ENCODE measurements at regions not wholly inside any gene's neighbourhood (a gene's known extent, or its start where the extent isn't known, plus 50 kb on each side); places are given as distances from the start of the nearest gene placed in this dataset.

DNA sequence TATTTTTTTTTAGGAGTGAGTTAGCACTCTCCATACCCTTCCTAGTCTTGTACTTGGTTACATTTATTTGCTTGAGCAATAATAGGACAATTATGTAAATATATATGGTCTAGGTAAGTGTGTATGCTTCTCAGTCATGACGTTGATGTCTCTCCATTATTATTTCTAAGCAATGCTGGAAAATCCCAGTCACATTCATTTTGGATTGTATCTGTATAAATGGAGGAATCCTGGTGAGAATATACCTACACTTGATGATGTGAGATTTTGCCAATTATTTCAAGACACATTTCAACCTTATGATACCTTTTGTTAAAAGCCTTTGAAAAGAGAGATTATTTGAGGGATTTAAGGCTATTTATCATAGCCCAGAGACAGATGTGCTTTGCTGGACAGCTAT lies 2244.5 kb upstream of the WWC1 start:
- FAIRE-seq, result no peak

DNA sequence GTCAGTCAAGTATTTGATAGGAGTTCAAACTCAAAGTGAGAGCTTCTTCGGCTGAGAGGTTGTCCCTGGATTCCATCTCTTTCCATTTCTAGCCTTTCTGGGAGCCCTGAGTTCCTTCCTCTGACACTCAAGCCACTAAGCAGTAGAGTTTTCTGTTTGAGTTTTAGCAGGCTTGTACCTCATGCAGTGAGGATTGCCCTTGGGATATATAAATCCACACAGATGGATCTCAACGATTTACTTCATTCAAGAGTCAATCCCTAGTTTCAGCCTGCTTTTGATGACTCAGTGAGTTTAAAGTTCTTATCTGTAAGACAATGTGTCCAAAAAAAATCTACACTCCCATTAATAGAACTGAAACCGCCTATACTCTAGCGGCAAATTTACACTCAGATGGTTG lies 2240.9 kb upstream of the WWC1 start:
- no peak for FAIRE-seq
- DNase-seq (ENCODE audit: extremely low spot score, insufficient read length, low read depth), result no peak

More for the DNA sequence above, 2244.5 kb upstream of the WWC1 start:
- no peak for DNase-seq (ENCODE audit: extremely low spot score, insufficient read length, low read depth)

DNA sequence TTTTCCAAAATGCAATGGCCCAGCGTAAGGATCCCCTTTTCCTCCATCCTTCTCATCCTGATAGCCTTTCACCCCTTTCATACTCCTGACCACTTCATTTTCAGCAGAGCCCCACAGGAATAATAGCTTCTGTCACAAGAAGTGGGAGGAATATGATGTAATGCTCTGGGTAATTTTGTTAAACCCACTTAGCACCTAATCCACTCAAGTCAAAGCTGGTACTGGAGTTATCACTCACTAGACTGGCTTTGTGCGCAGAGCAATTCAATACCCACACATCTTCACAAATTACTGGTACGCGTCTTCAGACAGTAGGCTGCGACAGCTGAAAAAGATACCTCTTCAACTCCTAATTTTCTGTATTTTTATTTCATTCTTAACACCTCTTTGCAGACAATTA lies 2232.8 kb upstream of the WWC1 start:
- FAIRE-seq, result no peak
- no peak for DNase-seq (ENCODE audit: extremely low spot score, insufficient read length, low read depth)

GRCh38 chr5:166062094-166062493 lies 2229.4 kb upstream of the WWC1 start:
- FAIRE-seq (no peak), DNase-seq (ENCODE audit: extremely low spot score, insufficient read length, low read depth) (no peak)

DNA sequence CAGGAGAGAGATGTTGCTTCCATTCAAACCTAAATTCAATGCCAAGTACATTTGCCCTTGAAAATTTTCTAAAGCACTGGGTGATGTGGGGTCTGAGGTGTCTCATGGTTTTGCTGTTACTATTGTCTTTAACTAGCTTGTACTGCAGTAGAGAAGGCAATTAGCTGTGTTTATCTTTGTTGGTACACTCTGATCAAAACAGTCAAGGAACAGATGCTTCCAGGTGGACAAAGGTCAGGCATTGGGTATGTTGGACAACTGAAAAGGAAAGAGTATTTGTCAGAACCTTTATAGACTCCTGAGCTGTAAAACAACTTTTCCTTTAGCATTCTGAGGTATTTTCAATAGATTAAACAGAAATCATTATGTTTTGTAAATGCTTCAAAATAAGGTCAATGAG lies 2228.7 kb upstream of the WWC1 start:
- DNase-seq (ENCODE audit: extremely low spot score, insufficient read length, low read depth) (no peak), FAIRE-seq (no peak)

DNA sequence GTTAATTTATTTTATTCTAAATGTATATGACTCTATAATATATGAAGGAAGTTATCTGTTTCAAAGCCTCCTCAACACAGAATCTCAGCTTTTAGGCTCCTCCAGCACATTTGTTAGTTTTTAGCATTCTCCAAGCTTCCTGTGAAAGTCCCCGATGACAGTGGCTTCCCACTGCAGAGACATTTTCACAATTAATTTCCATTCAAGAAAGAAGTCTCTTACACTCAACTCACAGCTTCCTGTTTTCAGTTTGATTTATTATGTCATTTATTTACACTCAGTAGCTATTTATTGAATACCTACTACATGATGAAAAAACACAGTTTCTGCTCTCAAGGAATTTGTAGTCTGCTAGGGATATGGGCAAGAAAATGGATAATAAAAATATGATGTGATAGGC lies 2228.2 kb upstream of the WWC1 start:
- DNase-seq (ENCODE audit: extremely low spot score, insufficient read length, low read depth), result no peak
- no peak for FAIRE-seq

DNA sequence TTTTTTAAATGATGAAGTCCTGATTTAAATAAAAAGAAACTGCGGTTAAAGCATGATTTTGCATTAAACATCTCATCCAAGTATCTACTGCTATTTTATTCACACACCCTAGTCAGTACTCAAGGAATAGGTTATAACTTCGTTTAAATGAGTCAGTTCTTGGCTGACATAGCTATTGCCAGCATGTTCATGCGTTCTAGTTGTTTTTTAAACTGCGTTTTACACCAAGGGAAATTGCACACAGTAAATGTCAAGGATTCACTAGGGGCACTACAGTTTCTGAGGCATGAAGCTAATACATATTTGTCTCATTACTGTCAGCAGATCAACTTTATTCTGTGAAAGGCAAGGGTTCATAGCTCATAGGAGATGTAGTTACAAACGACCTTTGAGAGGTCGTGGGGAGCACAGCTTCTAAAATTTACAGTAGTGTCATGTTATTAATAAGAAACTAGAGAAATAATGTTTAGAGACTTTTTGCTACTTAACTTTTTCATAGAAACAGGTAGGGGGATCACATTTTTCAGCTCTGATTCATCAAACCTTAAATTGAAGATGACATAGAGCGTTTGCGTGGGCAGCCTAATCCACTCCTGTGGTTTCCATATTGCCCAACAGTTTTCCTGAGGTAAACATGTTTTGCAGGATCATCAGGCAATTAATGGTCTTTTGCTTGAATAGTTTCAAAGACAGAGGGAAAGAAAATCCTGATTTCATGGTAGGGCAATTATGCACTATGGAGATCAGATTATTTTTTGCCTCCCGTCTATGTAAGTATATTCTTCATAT lies 2222.7 kb upstream of the WWC1 start:
- DNase-seq (ENCODE audit: extremely low spot score, insufficient read length, low read depth) (no peak), FAIRE-seq (no peak)

GRCh38 chr5:166073901-166074581 lies 2217.4 kb upstream of the WWC1 start:
- FAIRE-seq (no peak), DNase-seq (ENCODE audit: extremely low spot score, insufficient read length, low read depth) (no peak)

DNA sequence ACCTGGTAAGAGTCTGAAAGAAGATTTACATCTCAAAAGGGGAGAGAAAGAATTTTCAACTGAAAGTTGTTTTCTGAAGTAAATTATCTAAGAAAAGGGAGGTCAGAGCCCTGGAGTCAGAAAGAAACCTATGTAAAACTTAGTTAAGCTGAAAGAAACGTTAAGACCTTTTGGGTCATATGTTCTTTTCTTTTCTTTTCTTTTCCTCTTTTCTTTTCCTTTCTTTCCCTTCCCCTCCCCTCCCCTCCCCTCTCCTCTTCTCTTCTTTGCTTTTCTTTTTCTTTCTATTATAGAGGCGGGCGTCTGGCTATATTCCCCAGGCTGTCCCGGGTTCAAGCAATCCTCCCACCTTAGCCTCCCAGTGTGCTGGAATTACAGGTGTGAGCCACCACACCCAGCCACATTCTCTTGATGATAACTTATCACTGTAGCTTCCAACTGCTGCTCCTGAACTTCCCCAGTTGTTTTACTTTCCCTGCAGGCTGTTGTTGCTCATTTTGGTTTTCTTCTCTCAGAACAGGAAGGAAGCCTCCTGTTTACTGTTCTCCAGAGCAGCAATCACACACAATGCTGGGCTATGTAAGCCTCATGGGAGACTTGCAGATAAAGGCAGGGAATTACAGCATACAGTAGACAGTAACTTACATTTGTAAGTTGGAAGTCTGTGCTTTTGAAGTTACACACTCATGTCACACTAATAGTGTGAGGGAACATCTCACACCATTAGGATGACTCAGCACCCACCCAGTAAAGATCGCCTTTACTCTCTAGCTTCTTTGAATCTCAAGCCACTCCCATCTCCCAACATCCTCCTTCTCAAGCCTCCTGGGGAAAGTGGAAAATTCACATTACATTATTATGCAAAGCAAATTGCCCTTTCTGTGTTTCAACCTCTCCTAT lies 2216.6 kb upstream of the WWC1 start:
- no peak for FAIRE-seq

DNA sequence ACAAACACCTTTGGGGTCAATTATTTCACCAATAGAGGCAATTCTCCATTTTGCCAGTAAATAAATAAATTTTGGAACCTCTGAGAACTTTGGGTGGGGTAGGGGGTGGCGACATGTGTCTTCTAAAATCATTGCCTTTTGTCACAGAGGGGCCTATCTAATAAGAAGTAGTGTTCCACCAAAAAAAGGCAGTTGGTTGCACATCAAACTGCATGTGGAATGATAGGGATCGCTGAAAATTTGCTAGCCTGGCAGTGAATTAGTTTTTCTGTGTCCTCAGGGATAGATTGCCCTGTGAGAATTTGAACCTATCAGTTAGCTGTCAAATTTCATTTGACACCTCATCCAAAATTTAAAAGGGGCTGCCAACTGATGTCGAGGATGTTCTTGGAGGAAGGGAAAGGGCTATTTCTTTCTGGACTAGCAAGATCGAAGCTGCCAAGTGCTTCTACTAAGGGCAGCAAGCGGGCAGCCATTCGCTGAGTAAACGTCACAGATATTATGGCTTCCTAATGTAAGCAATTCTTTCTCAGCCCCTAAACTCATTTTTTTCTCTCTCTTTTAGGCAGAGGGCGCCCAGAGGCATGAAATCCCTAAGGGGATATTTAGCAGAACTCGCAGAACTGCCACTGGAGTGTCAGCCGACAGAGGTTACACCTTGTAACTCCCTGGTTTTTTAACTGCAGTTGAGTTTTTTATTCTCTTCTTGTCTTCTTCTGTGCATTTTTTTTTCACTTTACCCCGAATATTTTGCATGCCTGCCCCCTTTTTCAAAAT lies 2208.1 kb upstream of the WWC1 start:
- FAIRE-seq, result no peak
- no peak for DNase-seq (ENCODE audit: extremely low spot score, insufficient read length, low read depth)

More for the DNA sequence above, 2216.6 kb upstream of the WWC1 start:
- no peak for DNase-seq (ENCODE audit: extremely low spot score, insufficient read length, low read depth)

DNA sequence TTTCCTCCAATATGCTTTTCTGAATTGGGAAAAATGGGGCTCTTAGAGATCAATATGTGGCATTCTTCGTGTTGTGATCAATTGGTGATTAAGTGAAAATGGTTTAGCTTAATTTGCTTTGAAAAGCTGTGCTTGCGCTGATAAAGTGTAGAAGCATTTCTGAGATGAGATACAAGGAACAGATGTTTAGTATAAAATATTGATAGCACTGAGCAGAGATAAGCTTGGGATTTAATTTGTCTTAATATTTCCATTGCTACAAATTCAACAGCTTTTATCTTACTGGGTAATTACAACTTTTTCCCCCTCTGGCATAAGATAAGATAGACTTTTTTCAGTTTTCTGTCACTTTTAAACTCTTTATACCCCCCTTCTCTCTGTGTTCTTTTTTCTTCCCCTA lies 2204.9 kb upstream of the WWC1 start:
- no peak for DNase-seq (ENCODE audit: extremely low spot score, insufficient read length, low read depth)
- no peak for FAIRE-seq

DNA sequence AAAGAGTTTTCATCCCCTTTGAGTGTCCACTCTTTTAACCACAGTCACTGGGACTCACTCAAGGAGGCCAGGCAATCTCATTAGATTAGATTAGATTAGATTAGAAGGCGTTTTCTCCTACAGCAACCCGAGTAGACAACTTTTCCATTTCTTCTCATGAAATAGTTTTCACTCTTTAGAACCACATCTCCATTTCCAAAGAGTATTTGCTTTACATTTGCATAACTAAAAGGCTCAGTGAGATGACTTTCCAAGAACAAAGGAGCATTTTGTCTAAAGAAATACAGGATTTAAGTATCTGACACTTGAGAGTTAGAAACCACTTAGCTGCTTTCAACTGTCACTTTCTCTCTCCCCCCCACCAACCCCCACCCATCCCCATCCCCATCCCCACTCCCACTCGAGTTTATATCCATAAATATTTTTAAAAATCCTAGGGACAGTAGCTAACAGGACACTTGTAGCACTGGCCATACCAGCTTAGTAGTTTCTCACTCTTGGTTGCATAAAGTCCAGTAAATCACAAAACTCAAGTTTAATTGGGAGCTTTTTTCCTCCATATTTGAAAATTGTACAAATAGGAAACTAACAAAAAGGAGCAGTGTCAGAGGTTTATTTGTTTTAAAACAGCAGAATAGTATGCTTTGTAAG lies 2202.9 kb upstream of the WWC1 start:
- DNase-seq (ENCODE audit: extremely low spot score, insufficient read length, low read depth), result no peak
- FAIRE-seq, result no peak

GRCh38 chr5:166091931-166092330 lies 2199.5 kb upstream of the WWC1 start:
- FAIRE-seq (no peak), DNase-seq (ENCODE audit: extremely low spot score, insufficient read length, low read depth) (no peak)

- no peak for FAIRE-seq
- no peak for DNase-seq (ENCODE audit: extremely low spot score, insufficient read length, low read depth)
Observed at GRCh38 chr5:166093312-166093711, 2198.1 kb upstream of the WWC1 start.

GRCh38 chr5:166102947-166103346 lies 2188.5 kb upstream of the WWC1 start:
- DNase-seq (ENCODE audit: extremely low spot score, insufficient read length, low read depth) (no peak), FAIRE-seq (no peak)

GRCh38 chr5:166111021-166111420 lies 2180.4 kb upstream of the WWC1 start:
- FAIRE-seq (no peak), DNase-seq (ENCODE audit: extremely low spot score, insufficient read length, low read depth) (no peak)

- no peak for FAIRE-seq
- no peak for DNase-seq (ENCODE audit: extremely low spot score, insufficient read length, low read depth)
Observed at GRCh38 chr5:166117072-166118066, 2174.1 kb upstream of the WWC1 start.

DNA sequence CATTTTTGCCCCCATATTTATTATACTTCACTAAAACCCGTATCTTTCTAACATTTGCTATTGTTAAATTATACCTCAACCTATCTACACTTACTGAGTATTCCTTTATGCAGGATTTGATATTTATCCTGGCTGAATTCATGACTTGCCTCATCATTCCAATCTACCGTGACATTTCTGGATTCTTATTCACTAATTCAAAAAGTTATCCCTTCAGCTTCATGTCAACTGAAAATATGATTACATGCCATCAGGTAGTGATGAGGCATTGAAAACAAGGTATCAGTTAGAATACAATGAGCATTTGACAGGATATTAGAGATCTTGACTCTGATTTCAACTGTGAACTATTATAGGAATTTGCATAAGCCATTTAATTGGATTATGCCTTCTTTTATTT lies 2171.9 kb upstream of the WWC1 start:
- DNase-seq (ENCODE audit: extremely low spot score, insufficient read length, low read depth) (no peak), FAIRE-seq (no peak)

All from GM18507 (cell line).